Naive thymus-derived CD4-positive, alpha-beta T cell (primary cell): ENCODE measurements at regions not wholly inside any gene's neighbourhood (a gene's known extent, or its start where the extent isn't known, plus 50 kb on each side); places are given as distances from the start of the nearest gene placed in this dataset.

Source experiments
- ATAC-seq: fragments of 150-1000 bp; cut with Tn5 transposase; 2 replicates; pipeline ENCODE4 v1.10.0; 2021; ENCODE audit warnings: mild to moderate bottlenecking, moderate library complexity
- CTCF ChIA-PET: fragments of 350-600 bp; sonication (Branson Sonifier 250); formaldehyde crosslinking; loops from one replicate; lab custom pipeline; 2021; ENCODE audit warnings: antibody characterized with exemption; lab: Charles Lee
- POLR2A ChIA-PET: fragments of 350-600 bp; sonication (Branson Sonifier 250); formaldehyde crosslinking; loops from one replicate; lab custom pipeline; 2021; ENCODE audit warnings: antibody characterized with exemption, inconsistent platforms; lab: Charles Lee
- DNase-seq, 9 donors: peaks; one replicate each; pipeline versions ENCODE4 v3.0.0 to v3.0.0-alpha.2; 2020 to 2022; ENCODE audit warnings: mixed read lengths in 1 of 9
- H3K27ac ChIP-seq: one replicate; pipeline ENCODE4 v1.7.0; 2013; ENCODE audit warnings: mild to moderate bottlenecking, low read depth, low read length, moderate library complexity
- H3K27me3 ChIP-seq, 2 donors: one replicate each; pipeline ENCODE4 v1.7.0; 2013; ENCODE audit warnings: low read length in 2 of 2, mild to moderate bottlenecking in 2 of 2, moderate library complexity in 2 of 2; ENCODE audit not compliant: control insufficient read depth in 2 of 2, insufficient read depth in 2 of 2
- H3K36me3 ChIP-seq, 3 experiments: 1 replicate in 2 of 3; 2 replicates in 1 of 3; pipeline ENCODE4 v1.7.0; 2013; ENCODE audit warnings: low read length in 3 of 3, mild to moderate bottlenecking in 3 of 3, moderate library complexity in 1 of 3; ENCODE audit not compliant: insufficient read depth in 3 of 3, control insufficient read depth in 2 of 3
- H3K4me1 ChIP-seq, 2 donors: one replicate each; pipeline ENCODE4 v1.7.0; 2013; ENCODE audit warnings: low read length in 2 of 2, mild to moderate bottlenecking in 2 of 2, moderate library complexity in 1 of 2; ENCODE audit not compliant: control insufficient read depth in 2 of 2, insufficient read depth in 2 of 2
- H3K4me3 ChIP-seq: 2 replicates; pipeline ENCODE4 v1.7.0; 2013; ENCODE audit warnings: mild to moderate bottlenecking, low read length
- H3K9me3 ChIP-seq, 3 experiments: 1 replicate in 2 of 3; 2 replicates in 1 of 3; pipeline ENCODE4 v1.7.0; 2013; ENCODE audit warnings: low read length in 3 of 3; ENCODE audit not compliant: control insufficient read depth in 2 of 3
- H3K27ac Mint-ChIP-seq, 9 donors: one replicate each; pipeline ENCODE4 v1.8.0; 2020 to 2022; ENCODE audit warnings: mixed read lengths in 9 of 9, mild to moderate bottlenecking in 8 of 9, moderate library complexity in 5 of 9, inconsistent platforms in 2 of 9
- H3K27me3 Mint-ChIP-seq, 5 donors: one replicate each; pipeline ENCODE4 v1.8.0; 2021 to 2022; ENCODE audit warnings: mixed read lengths in 5 of 5, mild to moderate bottlenecking in 1 of 5
- H3K36me3 Mint-ChIP-seq, 5 donors: one replicate each; pipeline ENCODE4 v1.8.0; 2020 to 2022; ENCODE audit warnings: mixed read lengths in 5 of 5, mild to moderate bottlenecking in 3 of 5, inconsistent platforms in 1 of 5
- H3K4me1 Mint-ChIP-seq, 7 donors: one replicate each; pipeline ENCODE4 v1.8.0; 2020 to 2022; ENCODE audit warnings: mixed read lengths in 7 of 7, mild to moderate bottlenecking in 3 of 7, inconsistent platforms in 1 of 7
- H3K4me3 Mint-ChIP-seq, 10 donors: one replicate each; pipeline ENCODE4 v1.8.0; 2020 to 2022; ENCODE audit warnings: mild to moderate bottlenecking in 10 of 10, mixed read lengths in 10 of 10, moderate library complexity in 6 of 10, inconsistent platforms in 2 of 10
- H3K9me3 Mint-ChIP-seq, 11 donors: one replicate each; pipeline ENCODE4 v1.8.0; 2020 to 2022; ENCODE audit warnings: mixed read lengths in 11 of 11, mild to moderate bottlenecking in 4 of 11, inconsistent platforms in 1 of 11, moderate library complexity in 1 of 11
- intact Hi-C, 2 donors: fragments of 100-400 bp; cut with micrococcal nuclease; formaldehyde crosslinking; loops; one replicate each; pipeline ENCODE4 v1.15.1; 2023

GRCh38 chr20:58099956-58100730 lies 128.3 kb downstream of the ANKRD60 start:
- Mint-ChIP-seq H3K9me3 (no peaks in the 10 kb centered on the region), H3K4me3 (no peak overlapping the region), H3K36me3 (no peaks in the 10 kb centered on the region), H3K27me3 (peaks cover 9 to 29% (median 15%) of the 10 kb centered on the region in 5 donors), H3K27ac (peak overlapping the region in 1 of 9 donors; percentile 32), H3K4me1 (no peaks in the 10 kb centered on the region)
- H3K27ac ChIP-seq: no peak overlapping the region
- CTCF ChIA-PET: no interaction called here
- intact Hi-C loops: no loop called here
- no peak for ATAC-seq
- POLR2A ChIA-PET: no interaction called here
- no peaks in the 10 kb centered on the region for H3K9me3 ChIP-seq
- no peaks in the 10 kb centered on the region for H3K36me3 ChIP-seq
- H3K4me1 ChIP-seq: no peaks in the 10 kb centered on the region
- no peak overlapping the region for H3K4me3 ChIP-seq
- no peak for DNase-seq
- no peaks in the 10 kb centered on the region for H3K27me3 ChIP-seq

- Histone ChIP-seq H3K27me3 (no peaks in the 10 kb centered on the region), H3K4me1 (no peaks in the 10 kb centered on the region), H3K27ac (no peak overlapping the region), H3K9me3 (no peaks in the 10 kb centered on the region), H3K36me3 (no peaks in the 10 kb centered on the region), H3K4me3 (no peak overlapping the region)
- H3K4me3 Mint-ChIP-seq: no peak overlapping the region
- H3K4me1 Mint-ChIP-seq: no peaks in the 10 kb centered on the region
- ATAC-seq (no peak), DNase-seq (no peak)
- H3K27ac Mint-ChIP-seq: peak overlapping the region in 1 of 9 donors; percentile 32
- no peaks in the 10 kb centered on the region for H3K36me3 Mint-ChIP-seq
- CTCF ChIA-PET: no interaction called here
- H3K9me3 Mint-ChIP-seq: no peaks in the 10 kb centered on the region
- intact Hi-C loops: no loop called here
- H3K27me3 Mint-ChIP-seq: peaks cover 9 to 28% (median 12%) of the 10 kb centered on the region in 5 donors
- POLR2A ChIA-PET: no interaction called here
Measured at GRCh38 chr20:58099291-58099935, 129.0 kb downstream of the ANKRD60 start.

GRCh38 chr20:58098571-58098970 lies 129.9 kb downstream of the ANKRD60 start:
- Histone ChIP-seq H3K27me3 (no peaks in the 10 kb centered on the region), H3K4me3 (no peak overlapping the region), H3K27ac (no peak overlapping the region), H3K9me3 (no peaks in the 10 kb centered on the region), H3K36me3 (no peaks in the 10 kb centered on the region), H3K4me1 (no peaks in the 10 kb centered on the region)
- ATAC-seq (no peak), DNase-seq (no peak)
- peaks cover 9 to 26% (median 12%) of the 10 kb centered on the region in 5 donors for H3K27me3 Mint-ChIP-seq
- H3K4me3 Mint-ChIP-seq: no peak overlapping the region
- POLR2A ChIA-PET: no interaction called here
- CTCF ChIA-PET: no interaction called here
- intact Hi-C loops: no loop called here
- no peak overlapping the region for H3K27ac Mint-ChIP-seq
- no peaks in the 10 kb centered on the region for H3K9me3 Mint-ChIP-seq
- no peaks in the 10 kb centered on the region for H3K4me1 Mint-ChIP-seq
- no peaks in the 10 kb centered on the region for H3K36me3 Mint-ChIP-seq

DNA sequence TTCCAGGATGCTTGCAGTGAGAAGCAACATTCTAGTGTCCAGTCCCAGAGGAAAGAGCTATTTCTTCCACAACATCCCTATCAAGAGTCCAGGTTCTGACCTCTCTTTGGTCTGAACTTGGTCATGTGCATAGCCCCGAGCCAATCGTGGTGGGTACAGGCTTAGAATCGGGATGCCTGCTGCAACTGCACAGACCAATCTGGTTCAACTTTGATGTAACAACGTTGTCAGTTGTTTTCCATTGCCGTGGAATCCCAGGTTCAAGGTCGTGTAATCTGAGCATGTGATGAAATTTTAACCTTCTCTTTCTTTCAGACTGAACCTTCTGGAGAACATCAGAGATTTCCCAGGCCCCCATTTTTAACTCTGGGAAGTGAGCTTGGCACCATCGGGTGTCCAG lies 130.5 kb downstream of the ANKRD60 start:
- H3K9me3 Mint-ChIP-seq: peaks cover 0 to 1% (median 0%) of the 10 kb centered on the region in 11 donors
- ATAC-seq: no peak
- Histone ChIP-seq H3K4me1 (no peaks in the 10 kb centered on the region), H3K4me3 (no peak overlapping the region), H3K27me3 (no peaks in the 10 kb centered on the region), H3K9me3 (no peaks in the 10 kb centered on the region), H3K27ac (no peak overlapping the region), H3K36me3 (no peaks in the 10 kb centered on the region)
- H3K4me3 Mint-ChIP-seq: no peak overlapping the region
- H3K27me3 Mint-ChIP-seq: peaks cover 6 to 25% (median 12%) of the 10 kb centered on the region in 5 donors
- DNase-seq: no peak
- ChIA-PET POLR2A (no interaction called here), CTCF (no interaction called here)
- intact Hi-C loops: no loop called here
- H3K27ac Mint-ChIP-seq: no peak overlapping the region
- H3K36me3 Mint-ChIP-seq: no peaks in the 10 kb centered on the region
- H3K4me1 Mint-ChIP-seq: no peaks in the 10 kb centered on the region

DNA sequence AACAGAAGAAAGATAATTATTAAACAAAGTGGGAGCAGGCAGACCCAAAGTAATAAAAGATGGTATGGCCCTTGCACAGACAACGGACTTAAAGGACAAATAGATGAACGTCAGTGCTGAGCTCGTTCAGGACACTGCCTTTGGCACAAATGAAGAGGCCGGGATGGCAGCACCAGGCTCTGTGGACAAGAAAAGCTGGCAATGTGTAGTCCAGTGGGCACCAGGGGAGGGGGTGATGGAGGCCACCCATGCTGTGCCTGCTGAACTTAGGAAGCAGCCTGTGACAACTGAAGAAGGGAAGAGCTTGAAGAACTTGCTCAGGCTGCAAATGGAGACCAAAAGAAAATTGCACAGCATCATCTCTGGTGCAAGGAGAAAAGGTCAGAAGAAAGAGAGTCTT lies 131.0 kb downstream of the ANKRD60 start:
- Histone ChIP-seq H3K27ac (no peak overlapping the region), H3K4me3 (no peak overlapping the region), H3K27me3 (no peaks in the 10 kb centered on the region), H3K36me3 (no peaks in the 10 kb centered on the region), H3K9me3 (no peaks in the 10 kb centered on the region), H3K4me1 (no peaks in the 10 kb centered on the region)
- ChIA-PET CTCF (no interaction called here), POLR2A (no interaction called here)
- H3K4me3 Mint-ChIP-seq: no peak overlapping the region
- intact Hi-C loops: no loop called here
- peaks cover 6 to 25% (median 7%) of the 10 kb centered on the region in 5 donors for H3K27me3 Mint-ChIP-seq
- no peak for ATAC-seq
- no peaks in the 10 kb centered on the region for H3K4me1 Mint-ChIP-seq
- no peak for DNase-seq
- peaks cover 0 to 1% (median 0%) of the 10 kb centered on the region in 11 donors for H3K9me3 Mint-ChIP-seq
- no peak overlapping the region for H3K27ac Mint-ChIP-seq
- H3K36me3 Mint-ChIP-seq: no peaks in the 10 kb centered on the region

DNA sequence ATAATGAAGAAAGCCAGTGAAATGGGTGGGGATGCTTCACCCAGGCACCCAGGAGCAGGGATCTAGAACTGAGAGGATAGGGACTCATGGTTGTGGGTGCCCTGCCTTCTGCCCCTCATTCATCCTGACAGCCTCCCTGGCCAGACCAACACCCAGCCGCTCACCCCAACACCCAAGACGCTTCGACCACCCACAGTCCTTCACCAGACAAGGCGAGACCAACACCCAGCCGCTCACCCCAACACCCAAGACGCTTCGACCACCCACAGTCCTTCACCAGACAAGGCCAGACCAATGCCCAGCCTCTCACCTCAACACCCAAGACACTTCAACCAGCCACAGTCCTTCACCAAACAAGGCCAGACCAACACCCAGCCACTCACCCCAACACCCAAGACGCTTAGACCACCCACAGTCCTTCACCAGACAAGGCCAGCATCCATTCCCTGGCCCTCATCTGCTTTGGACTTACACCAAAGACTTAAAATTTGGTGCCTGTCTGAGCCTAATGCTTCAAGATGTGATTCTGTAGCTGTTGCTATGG lies 131.5 kb downstream of the ANKRD60 start:
- Mint-ChIP-seq H3K9me3 (peaks cover 0 to 1% (median 0%) of the 10 kb centered on the region in 11 donors), H3K4me1 (no peaks in the 10 kb centered on the region), H3K27me3 (peaks cover 6 to 28% (median 6%) of the 10 kb centered on the region in 5 donors), H3K27ac (no peak overlapping the region), H3K4me3 (no peak overlapping the region), H3K36me3 (no peaks in the 10 kb centered on the region)
- Histone ChIP-seq H3K9me3 (no peaks in the 10 kb centered on the region), H3K4me3 (no peak overlapping the region), H3K36me3 (no peaks in the 10 kb centered on the region), H3K27ac (no peak overlapping the region), H3K4me1 (no peaks in the 10 kb centered on the region), H3K27me3 (no peaks in the 10 kb centered on the region)
- ATAC-seq (no peak), DNase-seq (no peak)
- ChIA-PET POLR2A (no interaction called here), CTCF (no interaction called here)
- intact Hi-C loops: no loop called here
